K562 (cell line): ENCODE measurements at regions not wholly inside any gene's neighbourhood (a gene's known extent, or its start where the extent isn't known, plus 50 kb on each side); places are given as distances from the start of the nearest gene placed in this dataset.

Experiments used
- ATAC-seq: fragments of 200-7000 bp; cut with Tn5 transposase; 3 replicates; pipeline ENCODE4 v1.9.1; 2020; ENCODE audit warnings: moderate library complexity
- BruUV-seq: library from RNA; stranded (reverse); fragments of 400-500 nt; replicated peaks from 2 replicates; lab custom pipeline; 2021; lab: Mats Ljungman, UMichigan
- CTCF ChIA-PET: fragments of 300-600 bp; formaldehyde crosslinking; extraction: SDS; loops from one replicate; lab custom pipeline; 2021; ENCODE audit warnings: low intra/inter-chr PET ratio; lab: Yijun Ruan, JAX
- POLR2A ChIA-PET: fragments of 300-600, 350-650 bp; sonication (Branson Sonifier 250); formaldehyde crosslinking; extraction: SDS; loops from one replicate; lab custom pipeline; 2021; ENCODE audit warnings: antibody characterized with exemption, inconsistent platforms; lab: Yijun Ruan, JAX
- DNase-seq, 4 experiments: peaks; one replicate each; pipeline versions ENCODE4 v3.0.0 to v3.0.0-alpha.2; 2011 to 2018; ENCODE audit warnings: low spot score in 3 of 4, mixed read lengths in 3 of 4; ENCODE audit errors: extremely low read depth in 1 of 4
- FAIRE-seq: peaks from 2 replicates; lab custom pipeline; 2011; peaks lifted over from hg19 to GRCh38; lab: Jason Lieb, UNC
- H2AFZ ChIP-seq: 2 replicates; pipeline ENCODE4 v1.6.0; 2011; ENCODE audit warnings: low read depth, low read length, control low read depth, inconsistent platforms
- H3K27ac ChIP-seq: fragments of 200-600 bp; 3 replicates; pipeline ENCODE4 v1.8.0; 2011; ENCODE audit warnings: low read depth, mild to moderate bottlenecking, control low read depth, inconsistent platforms, low read length, moderate library complexity, mixed read lengths; ENCODE audit errors: extremely low read depth
- H3K27me3 ChIP-seq, 2 experiments: fragments of 300-600 bp in 1 of 2; 2 replicates in 1 of 2; 3 replicates in 1 of 2; pipeline versions ENCODE4 v1.6.0 to v1.8.0; 2011; ENCODE audit warnings: inconsistent platforms in 2 of 2, low read length in 2 of 2, mild to moderate bottlenecking in 1 of 2, mixed read lengths in 1 of 2, moderate library complexity in 1 of 2; ENCODE audit not compliant: control insufficient read depth in 2 of 2, insufficient read depth in 2 of 2
- H3K36me3 ChIP-seq: fragments of 300-600 bp; 3 replicates; pipeline ENCODE4 v1.8.0; 2011; ENCODE audit warnings: mild to moderate bottlenecking, low read length, inconsistent platforms; ENCODE audit not compliant: control insufficient read depth, insufficient read depth
- H3K4me1 ChIP-seq, 2 experiments: fragments of 200-600 bp in 1 of 2; replicated peaks in 1 of 2; 2 replicates in 1 of 2; 3 replicates in 1 of 2; pipeline versions ENCODE4 v1.5.1 to v1.8.0; 2011; ENCODE audit warnings: inconsistent platforms in 2 of 2, low read length in 2 of 2, mild to moderate bottlenecking in 1 of 2, mixed read lengths in 1 of 2, moderate library complexity in 1 of 2; ENCODE audit not compliant: control insufficient read depth in 2 of 2, insufficient read depth in 2 of 2
- H3K4me2 ChIP-seq: 2 replicates; pipeline ENCODE4 v1.6.1; 2011; ENCODE audit warnings: low read length, control low read depth, inconsistent platforms, mixed read lengths; ENCODE audit not compliant: insufficient read depth
- H3K4me3 ChIP-seq: fragments of 200-600 bp; sonication (generic), shearing (Covaris generic); 2 replicates; pipeline ENCODE4 v1.5.1; 2016; ENCODE audit warnings: control low read depth, inconsistent platforms
- H3K79me2 ChIP-seq: fragments of 200-600 bp; 3 replicates; pipeline ENCODE4 v1.8.0; 2011; ENCODE audit warnings: low read length, inconsistent platforms; ENCODE audit not compliant: control insufficient read depth, insufficient read depth
- H3K9ac ChIP-seq, 2 experiments: 2 replicates each; pipeline versions ENCODE4 v1.6.0 to v1.6.1; 2011; ENCODE audit warnings: low read depth in 2 of 2, low read length in 2 of 2, control low read depth in 1 of 2, inconsistent platforms in 1 of 2, mild to moderate bottlenecking in 1 of 2, mixed read lengths in 1 of 2; ENCODE audit not compliant: insufficient read depth in 1 of 2
- H3K9me1 ChIP-seq: one replicate; pipeline ENCODE4 v1.6.0; 2011; ENCODE audit warnings: inconsistent platforms, mild to moderate bottlenecking, low read length, moderate library complexity; ENCODE audit not compliant: control insufficient read depth, insufficient read depth
- H3K9me3 ChIP-seq: replicated peaks from 2 replicates; pipeline ENCODE4 v1.5.1; 2011; ENCODE audit warnings: low read depth, low read length, inconsistent platforms; ENCODE audit not compliant: control insufficient read depth, insufficient read depth
- H4K20me1 ChIP-seq: replicated peaks from 2 replicates; pipeline ENCODE4 v1.6.1; 2011; ENCODE audit warnings: low read length, inconsistent platforms, mixed read lengths; ENCODE audit not compliant: control insufficient read depth, insufficient read depth
- WGBS: fragments of 100-300 bp; shearing (Covaris generic); methylation state at CpG from one replicate; pipeline ENCODE4 v1.1.6; 2016; ENCODE audit warnings: low coverage, mixed read lengths; ENCODE audit not compliant: insufficient coverage; ENCODE audit errors: missing lambda C conversion rate; 5-methylcytosine and 5-hydroxymethylcytosine counted together
- in situ Hi-C: fragments of 300-500 bp; cut with MboI; formaldehyde crosslinking; loops from 4 replicates; pipeline ENCODE4 v1.15.0; 2018; ENCODE audit warnings: inconsistent platforms, mixed read lengths
- intact Hi-C: fragments of 100-400 bp; cut with micrococcal nuclease; formaldehyde crosslinking; loops from 2 replicates; pipeline ENCODE4 v1.14.2; 2022
- TF ChIP-seq, protein P1 (sequence below): sonication (generic); formaldehyde crosslinking; IDR thresholded peaks from 2 replicates; pipeline ENCODE4 v1.8.1; 2023; ENCODE audit warnings: missing genetic modification reagents, mild to moderate bottlenecking, borderline replicate concordance

- ChIA-PET CTCF (no interaction called here), POLR2A (no interaction called here)
- no peak overlapping the region for H3K4me2 ChIP-seq
- H4K20me1 ChIP-seq: no peaks in the 10 kb centered on the region
- intact Hi-C loops: no loop called here
- peaks cover 0 to 3% of the 10 kb centered on the region in 2 experiments; a peak in 3 of 5 replicates for H3K27me3 ChIP-seq
- DNase-seq (no peak), FAIRE-seq (no peak), ATAC-seq (no peak)
- no peaks in the 10 kb centered on the region for H3K9me3 ChIP-seq
- 5% methylated on average over 7 of the region's 8 CpGs for WGBS
- no peaks in the 10 kb centered on the region for H3K36me3 ChIP-seq
- TF ChIP-seq, protein P1, sequence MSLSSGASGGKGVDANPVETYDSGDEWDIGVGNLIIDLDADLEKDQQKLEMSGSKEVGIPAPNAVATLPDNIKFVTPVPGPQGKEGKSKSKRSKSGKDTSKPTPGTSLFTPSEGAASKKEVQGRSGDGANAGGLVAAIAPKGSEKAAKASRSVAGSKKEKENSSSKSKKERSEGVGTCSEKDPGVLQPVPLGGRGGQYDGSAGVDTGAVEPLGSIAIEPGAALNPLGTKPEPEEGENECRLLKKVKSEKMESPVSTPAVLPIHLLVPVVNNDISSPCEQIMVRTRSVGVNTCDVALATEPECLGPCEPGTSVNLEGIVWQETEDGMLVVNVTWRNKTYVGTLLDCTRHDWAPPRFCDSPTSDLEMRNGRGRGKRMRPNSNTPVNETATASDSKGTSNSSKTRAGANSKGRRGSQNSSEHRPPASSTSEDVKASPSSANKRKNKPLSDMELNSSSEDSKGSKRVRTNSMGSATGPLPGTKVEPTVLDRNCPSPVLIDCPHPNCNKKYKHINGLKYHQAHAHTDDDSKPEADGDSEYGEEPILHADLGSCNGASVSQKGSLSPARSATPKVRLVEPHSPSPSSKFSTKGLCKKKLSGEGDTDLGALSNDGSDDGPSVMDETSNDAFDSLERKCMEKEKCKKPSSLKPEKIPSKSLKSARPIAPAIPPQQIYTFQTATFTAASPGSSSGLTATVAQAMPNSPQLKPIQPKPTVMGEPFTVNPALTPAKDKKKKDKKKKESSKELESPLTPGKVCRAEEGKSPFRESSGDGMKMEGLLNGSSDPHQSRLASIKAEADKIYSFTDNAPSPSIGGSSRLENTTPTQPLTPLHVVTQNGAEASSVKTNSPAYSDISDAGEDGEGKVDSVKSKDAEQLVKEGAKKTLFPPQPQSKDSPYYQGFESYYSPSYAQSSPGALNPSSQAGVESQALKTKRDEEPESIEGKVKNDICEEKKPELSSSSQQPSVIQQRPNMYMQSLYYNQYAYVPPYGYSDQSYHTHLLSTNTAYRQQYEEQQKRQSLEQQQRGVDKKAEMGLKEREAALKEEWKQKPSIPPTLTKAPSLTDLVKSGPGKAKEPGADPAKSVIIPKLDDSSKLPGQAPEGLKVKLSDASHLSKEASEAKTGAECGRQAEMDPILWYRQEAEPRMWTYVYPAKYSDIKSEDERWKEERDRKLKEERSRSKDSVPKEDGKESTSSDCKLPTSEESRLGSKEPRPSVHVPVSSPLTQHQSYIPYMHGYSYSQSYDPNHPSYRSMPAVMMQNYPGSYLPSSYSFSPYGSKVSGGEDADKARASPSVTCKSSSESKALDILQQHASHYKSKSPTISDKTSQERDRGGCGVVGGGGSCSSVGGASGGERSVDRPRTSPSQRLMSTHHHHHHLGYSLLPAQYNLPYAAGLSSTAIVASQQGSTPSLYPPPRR (CRISPR knock-in tag): no peak
- H3K4me1 ChIP-seq: no peaks in the 10 kb centered on the region
- in situ Hi-C loops: no loop called here
- no TSS peak for BruUV-seq
- H3K27ac ChIP-seq: no peak overlapping the region
- no peak overlapping the region for H3K9ac ChIP-seq
- H3K9me1 ChIP-seq: no peaks in the 10 kb centered on the region
- H3K4me3 ChIP-seq: no peak overlapping the region
- no peak overlapping the region for H2AFZ ChIP-seq
- no peaks in the 10 kb centered on the region for H3K79me2 ChIP-seq
These were observed 171.1 kb downstream of the ENC1 start for GRCh38 chr5:74469234-74469994.
